ENCODE measurements at regions not wholly inside any gene's neighbourhood (a gene's known extent, or its start where the extent isn't known, plus 50 kb on each side); places are given as distances from the start of the nearest gene placed in this dataset.

- 79% methylated on average over 4 of the region's 4 CpGs for WGBS
- DNase-seq (ENCODE audit: extremely low spot score), result no peak
- Histone ChIP-seq H3K4me3 (ENCODE audit: low read depth, low read length) (no peak overlapping the region), H3K27ac (ENCODE audit: low read depth) (no peak overlapping the region), H3K4me1 (ENCODE audit: insufficient read depth) (no peaks in the 10 kb centered on the region), H3K36me3 (ENCODE audit: insufficient read depth) (no peaks in the 10 kb centered on the region)
Observed at GRCh38 chr3:124619887-124620599, 110.2 kb upstream of the UMPS start.

- DNase-seq (ENCODE audit: extremely low spot score), result no peak
- H3K27ac ChIP-seq (ENCODE audit: low read depth), result no peak overlapping the region
- WGBS, result 55% methylated on average over 6 of the region's 6 CpGs
- H3K4me3 ChIP-seq (ENCODE audit: low read depth, low read length), result no peak overlapping the region
- H3K36me3 ChIP-seq (ENCODE audit: insufficient read depth), result no peaks in the 10 kb centered on the region
- no peaks in the 10 kb centered on the region for H3K4me1 ChIP-seq (ENCODE audit: insufficient read depth)
Observed at GRCh38 chr3:124620600-124621063, 109.6 kb upstream of the UMPS start.

GRCh38 chr3:124621498-124621897 is 108.8 kb upstream of the UMPS start:
- 58% methylated on average over 3 of the region's 3 CpGs for WGBS
- Histone ChIP-seq H3K27ac (ENCODE audit: low read depth) (no peak overlapping the region), H3K4me1 (ENCODE audit: insufficient read depth) (no peaks in the 10 kb centered on the region), H3K36me3 (ENCODE audit: insufficient read depth) (no peaks in the 10 kb centered on the region), H3K4me3 (ENCODE audit: low read depth, low read length) (no peak overlapping the region)
- no peak for DNase-seq (ENCODE audit: extremely low spot score)

- H3K27ac ChIP-seq (ENCODE audit: low read depth), result no peak overlapping the region
- no peak overlapping the region for H3K4me3 ChIP-seq (ENCODE audit: low read depth, low read length)
- no peak for DNase-seq (ENCODE audit: extremely low spot score)
- H3K36me3 ChIP-seq (ENCODE audit: insufficient read depth), result no peaks in the 10 kb centered on the region
- no peaks in the 10 kb centered on the region for H3K4me1 ChIP-seq (ENCODE audit: insufficient read depth)
Observed at GRCh38 chr3:124625074-124625473, 105.2 kb upstream of the UMPS start.

GRCh38 chr3:124627501-124627908 is 102.7 kb upstream of the UMPS start:
- WGBS, result 48% methylated on average over 6 of the region's 6 CpGs
- Histone ChIP-seq H3K4me3 (ENCODE audit: low read depth, low read length) (no peak overlapping the region), H3K36me3 (ENCODE audit: insufficient read depth) (no peaks in the 10 kb centered on the region), H3K4me1 (ENCODE audit: insufficient read depth) (no peaks in the 10 kb centered on the region), H3K27ac (ENCODE audit: low read depth) (no peak overlapping the region)
- no peak for DNase-seq (ENCODE audit: extremely low spot score)

- Histone ChIP-seq H3K4me1 (ENCODE audit: insufficient read depth) (no peaks in the 10 kb centered on the region), H3K4me3 (ENCODE audit: low read depth, low read length) (no peak overlapping the region), H3K27ac (ENCODE audit: low read depth) (no peak overlapping the region), H3K36me3 (ENCODE audit: insufficient read depth) (no peaks in the 10 kb centered on the region)
- WGBS, result 67% methylated on average over 4 of the region's 4 CpGs
- DNase-seq (ENCODE audit: extremely low spot score), result no peak
Observed at GRCh38 chr3:124628863-124629262, 101.4 kb upstream of the UMPS start.

- H3K4me1 ChIP-seq (ENCODE audit: insufficient read depth), result no peaks in the 10 kb centered on the region
- H3K27ac ChIP-seq (ENCODE audit: low read depth), result no peak overlapping the region
- H3K36me3 ChIP-seq (ENCODE audit: insufficient read depth), result no peaks in the 10 kb centered on the region
- H3K4me3 ChIP-seq (ENCODE audit: low read depth, low read length), result no peak overlapping the region
- DNase-seq (ENCODE audit: extremely low spot score), result no peak
- WGBS, result 86% methylated on average over 2 of the region's 2 CpGs
Observed at GRCh38 chr3:124629497-124629896, 100.8 kb upstream of the UMPS start.

- Histone ChIP-seq H3K27ac (ENCODE audit: low read depth) (no peak overlapping the region), H3K4me3 (ENCODE audit: low read depth, low read length) (no peak overlapping the region), H3K4me1 (ENCODE audit: insufficient read depth) (no peaks in the 10 kb centered on the region), H3K36me3 (ENCODE audit: insufficient read depth) (no peaks in the 10 kb centered on the region)
- 93% methylated on average over 5 of the region's 5 CpGs for WGBS
- DNase-seq (ENCODE audit: extremely low spot score), result no peak
Observed at GRCh38 chr3:124630960-124631359, 99.3 kb upstream of the UMPS start.

GRCh38 chr3:124631727-124632126 is 98.5 kb upstream of the UMPS start:
- no peak overlapping the region for H3K27ac ChIP-seq (ENCODE audit: low read depth)
- H3K36me3 ChIP-seq (ENCODE audit: insufficient read depth), result no peaks in the 10 kb centered on the region
- H3K4me1 ChIP-seq (ENCODE audit: insufficient read depth), result no peaks in the 10 kb centered on the region
- H3K4me3 ChIP-seq (ENCODE audit: low read depth, low read length), result no peak overlapping the region
- no peak for DNase-seq (ENCODE audit: extremely low spot score)
- WGBS, result 84% methylated on average over 5 of the region's 5 CpGs

- WGBS, result 97% methylated on average over 7 of the region's 7 CpGs
- H3K4me3 ChIP-seq (ENCODE audit: low read depth, low read length), result no peak overlapping the region
- H3K27ac ChIP-seq (ENCODE audit: low read depth), result no peak overlapping the region
- H3K4me1 ChIP-seq (ENCODE audit: insufficient read depth), result no peaks in the 10 kb centered on the region
- no peaks in the 10 kb centered on the region for H3K36me3 ChIP-seq (ENCODE audit: insufficient read depth)
- DNase-seq (ENCODE audit: extremely low spot score), result no peak
Observed at GRCh38 chr3:124632566-124633140, 97.6 kb upstream of the UMPS start.

GRCh38 chr3:124633524-124633923 is 96.7 kb upstream of the UMPS start:
- no peak overlapping the region for H3K27ac ChIP-seq (ENCODE audit: low read depth)
- H3K36me3 ChIP-seq (ENCODE audit: insufficient read depth), result no peaks in the 10 kb centered on the region
- H3K4me3 ChIP-seq (ENCODE audit: low read depth, low read length), result no peak overlapping the region
- no peak for DNase-seq (ENCODE audit: extremely low spot score)
- 84% methylated on average over 3 of the region's 3 CpGs for WGBS
- H3K4me1 ChIP-seq (ENCODE audit: insufficient read depth), result no peaks in the 10 kb centered on the region

- WGBS, result 91% methylated on average over 15 of the region's 15 CpGs
- H3K4me3 ChIP-seq (ENCODE audit: low read depth, low read length), result no peak overlapping the region
- no peak for DNase-seq (ENCODE audit: extremely low spot score)
- H3K27ac ChIP-seq (ENCODE audit: low read depth), result no peak overlapping the region
- no peaks in the 10 kb centered on the region for H3K4me1 ChIP-seq (ENCODE audit: insufficient read depth)
- H3K36me3 ChIP-seq (ENCODE audit: insufficient read depth), result no peaks in the 10 kb centered on the region
Observed at GRCh38 chr3:124634210-124635168, 95.8 kb upstream of the UMPS start.

GRCh38 chr3:124635169-124635539 is 95.1 kb upstream of the UMPS start:
- no peak for DNase-seq (ENCODE audit: extremely low spot score)
- Histone ChIP-seq H3K4me3 (ENCODE audit: low read depth, low read length) (no peak overlapping the region), H3K27ac (ENCODE audit: low read depth) (no peak overlapping the region), H3K36me3 (ENCODE audit: insufficient read depth) (no peaks in the 10 kb centered on the region), H3K4me1 (ENCODE audit: insufficient read depth) (no peaks in the 10 kb centered on the region)
- 96% methylated on average over 1 of the region's 1 CpG for WGBS

All from urinary bladder (tissue), 3 donors.